ENCODE measurements at regions not wholly inside any gene's neighbourhood (a gene's known extent, or its start where the extent isn't known, plus 50 kb on each side); places are given as distances from the start of the nearest gene placed in this dataset.

GRCh38 chr9:28951945-28952344 lies 1378.7 kb upstream of the C9orf72 start:
- POLR2A ChIA-PET: no interaction called here
- DNase-seq (ENCODE audit: low read depth, low spot score): no peak
- H3K36me3 ChIP-seq (ENCODE audit: control insufficient read depth in 2 of 2, insufficient read depth in 2 of 2, low read length in 1 of 2): no peaks in the 10 kb centered on the region
- H3K79me2 ChIP-seq (ENCODE audit: control insufficient read depth, insufficient read depth, low read length): no peaks in the 10 kb centered on the region
- H4K20me1 ChIP-seq (ENCODE audit: control insufficient read depth, insufficient read depth): no peaks in the 10 kb centered on the region
- no peak overlapping the region for H3K9ac ChIP-seq (ENCODE audit: control insufficient read depth, insufficient read depth, low read length)
- ATAC-seq: peak; percentile 78
- BruUV-seq (replicated peaks): no TSS peak
- H3K9me3 ChIP-seq (replicated peaks; ENCODE audit: control insufficient read depth, insufficient read depth, low read length): no peaks in the 10 kb centered on the region
- intact Hi-C loops (cut with micrococcal nuclease; ENCODE audit: unreplicated experiment): loop anchor here (5.0 kb wide), 1 partner anchor 740 kb away; no protein-coding TSS in a partner anchor
- no peaks in the 10 kb centered on the region for H3K4me1 ChIP-seq (ENCODE audit: control insufficient read depth, insufficient read depth, low read length)
- H3K27ac ChIP-seq (ENCODE audit: control insufficient read depth, insufficient read depth): no peak overlapping the region
- CTCF ChIA-PET: interaction anchor here (1.0 to 1.3 kb wide), 3 partner anchors 8 to 741 kb away, joined by 3 to 4 read pairs (median 3); no protein-coding TSS in a partner anchor
- H2AFZ ChIP-seq (ENCODE audit: control insufficient read depth, low read depth, low read length): no peak overlapping the region
- H3K27me3 ChIP-seq (replicated peaks in 1 of 2; ENCODE audit: control insufficient read depth in 2 of 2, insufficient read depth in 2 of 2, low read length in 1 of 2): no peaks in the 10 kb centered on the region
- SMC1A ChIA-PET (ENCODE audit: uncharacterized antibody, unreplicated experiment): no interaction called here
- in situ Hi-C loops (cut with MboI): no loop called here
- RAD21 ChIA-PET (ENCODE audit: unreplicated experiment): no interaction called here
- no peak overlapping the region for H3K4me2 ChIP-seq (ENCODE audit: control insufficient read depth, insufficient read depth)
- 14% methylated on average over 4 of the region's 4 CpGs for WGBS (ENCODE audit: insufficient coverage, insufficient replicate concordance, low lambda C conversion rate, missing lambda C conversion rate)
- no peak for FAIRE-seq
- H3K4me3 ChIP-seq: no peak overlapping the region
- no peak for TF ChIP-seq PAX8 (IDR thresholded peaks at IDR 0.05)
- no peak for TF ChIP-seq BCL3 (IDR thresholded peaks at IDR 0.05; ENCODE audit: borderline replicate concordance, insufficient read depth, low read depth, low read length, poor library complexity, severe bottlenecking)
- TF ChIP-seq ZNF384 (IDR thresholded peaks at IDR 0.05; ENCODE audit: borderline replicate concordance, low read depth, low read length): no peak
- TF ChIP-seq CBX3 (IDR thresholded peaks at IDR 0.05; ENCODE audit: borderline replicate concordance, low read depth): no peak
- no peak for TF ChIP-seq RUNX3 (IDR thresholded peaks at IDR 0.05; ENCODE audit: low read length)
- peak; percentile 12 to 37 (median 35); a peak in 4 of 6 replicates for TF ChIP-seq CTCF (IDR thresholded peaks at IDR 0.05 in 2 of 3, conservative IDR thresholded peaks at IDR 0.05 in 1 of 3; ENCODE audit: control insufficient read depth in 2 of 3, extremely low read depth in 1 of 3, insufficient read depth in 1 of 3, low read depth in 3 of 3, low read length in 3 of 3)
- no peak for TF ChIP-seq ZBTB40 (IDR thresholded peaks at IDR 0.05; ENCODE audit: borderline replicate concordance)
- no peak for TF ChIP-seq ATF7 (IDR thresholded peaks at IDR 0.05; ENCODE audit: low read depth)
- TF ChIP-seq CUX1 (IDR thresholded peaks at IDR 0.05; ENCODE audit: insufficient replicate concordance, low read depth, low read length): no peak
- TF ChIP-seq PKNOX1 (IDR thresholded peaks at IDR 0.05): no peak
